Trophoblast cell (in vitro differentiated cells and primary cell): ENCODE measurements at regions not wholly inside any gene's neighbourhood (a gene's known extent, or its start where the extent isn't known, plus 50 kb on each side); places are given as distances from the start of the nearest gene placed in this dataset.

Source experiments
- DNase-seq, 2 donors: peaks; one replicate each; pipeline ENCODE4 v3.0.0-alpha.2; 2016
- H2AFZ ChIP-seq: 2 replicates; pipeline ENCODE4 v1.6.1; 2013; ENCODE audit warnings: low read length, moderate library complexity, mild to moderate bottlenecking; ENCODE audit not compliant: insufficient read depth, poor library complexity
- H2AK5ac ChIP-seq: 2 replicates; pipeline ENCODE4 v1.6.1; 2013; ENCODE audit warnings: mild to moderate bottlenecking, low read length
- H2BK120ac ChIP-seq: 2 replicates; pipeline ENCODE4 v1.6.1; 2013; ENCODE audit warnings: low read length, mild to moderate bottlenecking, moderate library complexity; ENCODE audit not compliant: insufficient read depth, poor library complexity
- H2BK12ac ChIP-seq: 2 replicates; pipeline ENCODE4 v1.6.1; 2013; ENCODE audit warnings: mild to moderate bottlenecking, low read length, moderate library complexity
- H2BK5ac ChIP-seq: 2 replicates; pipeline ENCODE4 v1.6.1; 2013; ENCODE audit warnings: low read length, low read depth, moderate library complexity, mild to moderate bottlenecking; ENCODE audit not compliant: poor library complexity
- H3K14ac ChIP-seq: 2 replicates; pipeline ENCODE4 v1.6.1; 2013; ENCODE audit warnings: mild to moderate bottlenecking, low read length
- H3K18ac ChIP-seq: 2 replicates; pipeline ENCODE4 v1.6.1; 2013; ENCODE audit warnings: mild to moderate bottlenecking, low read length
- H3K23ac ChIP-seq: 2 replicates; pipeline ENCODE4 v1.6.1; 2013; ENCODE audit warnings: low read length
- H3K27ac ChIP-seq: 2 replicates; pipeline ENCODE4 v1.5.1; 2013; ENCODE audit warnings: low read depth, mild to moderate bottlenecking, inconsistent platforms, low read length, moderate library complexity
- H3K27me3 ChIP-seq: 2 replicates; pipeline ENCODE4 v1.6.1; 2013; ENCODE audit warnings: inconsistent platforms, mild to moderate bottlenecking, low read length, moderate library complexity; ENCODE audit not compliant: insufficient read depth
- H3K36me3 ChIP-seq, 2 experiments: 1 replicate in 1 of 2; 2 replicates in 1 of 2; pipeline ENCODE4 v1.6.1; 2013; ENCODE audit warnings: low read length in 2 of 2, mild to moderate bottlenecking in 2 of 2, moderate library complexity in 1 of 2; ENCODE audit not compliant: insufficient read depth in 2 of 2, control insufficient read depth in 1 of 2
- H3K4ac ChIP-seq: 2 replicates; pipeline ENCODE4 v1.6.1; 2013; ENCODE audit warnings: low read depth, mild to moderate bottlenecking, low read length, moderate library complexity
- H3K4me1 ChIP-seq, 2 experiments: 1 replicate in 1 of 2; 2 replicates in 1 of 2; pipeline ENCODE4 v1.6.1; 2013; ENCODE audit warnings: low read length in 2 of 2, mild to moderate bottlenecking in 2 of 2, moderate library complexity in 1 of 2; ENCODE audit not compliant: insufficient read depth in 2 of 2, control insufficient read depth in 1 of 2
- H3K4me2 ChIP-seq: 2 replicates; pipeline ENCODE4 v1.6.1; 2013; ENCODE audit warnings: inconsistent platforms, mild to moderate bottlenecking, low read length, moderate library complexity
- H3K4me3 ChIP-seq: 2 replicates; pipeline ENCODE4 v1.5.1; 2013; ENCODE audit warnings: mild to moderate bottlenecking, low read depth, low read length, inconsistent platforms
- H3K79me1 ChIP-seq: one replicate; pipeline ENCODE4 v1.6.1; 2013; ENCODE audit warnings: low read length
- H3K79me2 ChIP-seq: 2 replicates; pipeline ENCODE4 v1.6.1; 2013; ENCODE audit warnings: low read length, mild to moderate bottlenecking; ENCODE audit not compliant: control insufficient read depth, insufficient read depth, poor library complexity
- H3K9ac ChIP-seq: 2 replicates; pipeline ENCODE4 v1.6.1; 2013; ENCODE audit warnings: mild to moderate bottlenecking, low read length
- H3K9me3 ChIP-seq: 2 replicates; pipeline ENCODE4 v1.6.1; 2013; ENCODE audit warnings: low read depth, mild to moderate bottlenecking, control low read depth, inconsistent platforms, low read length; ENCODE audit not compliant: insufficient read depth
- H4K12ac ChIP-seq: 2 replicates; pipeline ENCODE4 v1.6.1; 2013; ENCODE audit warnings: low read depth, mild to moderate bottlenecking, low read length, moderate library complexity
- H4K8ac ChIP-seq: 2 replicates; pipeline ENCODE4 v1.6.1; 2013; ENCODE audit warnings: low read depth, mild to moderate bottlenecking, low read length, moderate library complexity
- H4K91ac ChIP-seq: one replicate; pipeline ENCODE4 v1.6.1; 2013; ENCODE audit warnings: low read depth, mild to moderate bottlenecking, low read length, moderate library complexity
- whole genome bisulfite sequencing: extraction: QIAGEN DNeasy Blood & Tissue Kit; methylation state at CpG from one replicate; pipeline ENCODE4 v1.1.7; 2013; ENCODE audit warnings: missing lambda C conversion rate; ENCODE audit not compliant: insufficient read length, insufficient coverage; ENCODE audit errors: extremely low coverage; 5-methylcytosine and 5-hydroxymethylcytosine counted together

DNA sequence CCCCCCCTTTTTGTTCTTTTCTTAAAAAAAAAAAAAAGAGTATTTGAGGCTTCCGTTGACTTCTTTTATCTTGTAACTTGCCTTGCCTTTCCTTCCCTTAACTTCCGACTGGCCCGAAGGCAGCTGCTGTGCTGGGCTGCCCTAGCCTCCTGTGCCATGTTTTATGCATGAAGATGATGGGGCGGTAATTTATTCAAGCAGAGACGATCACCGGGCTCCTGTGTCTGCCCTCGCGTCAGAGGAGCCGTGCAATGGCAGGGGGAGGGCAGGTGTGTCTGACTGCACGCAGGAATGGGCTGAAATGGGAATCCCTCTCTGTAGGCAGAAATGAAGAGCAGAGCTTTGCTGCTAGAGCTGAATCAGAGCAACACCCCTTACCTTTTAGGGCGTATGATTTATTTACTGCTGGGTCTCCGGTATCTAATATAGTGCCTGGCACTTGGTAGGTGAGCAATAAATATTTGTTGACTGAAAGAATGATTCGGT lies 106.3 kb upstream of the RIPOR2 start:
- Histone ChIP-seq H3K23ac (no peak overlapping the region), H3K18ac (no peak overlapping the region), H3K4me3 (no peak overlapping the region), H4K8ac (no peak overlapping the region), H2BK12ac (peak overlapping the region; percentile 8), H3K27ac (no peak overlapping the region), H2AFZ (no peak overlapping the region), H3K14ac (no peak overlapping the region), H4K12ac (no peak overlapping the region), H3K27me3 (no peaks in the 10 kb centered on the region), H3K79me1 (peaks cover 2% of the 10 kb centered on the region), H3K9me3 (no peaks in the 10 kb centered on the region), H3K79me2 (peaks cover 2% of the 10 kb centered on the region), H2AK5ac (no peak overlapping the region), H3K36me3 (no peaks in the 10 kb centered on the region), H2BK120ac (no peak overlapping the region), H4K91ac (no peak overlapping the region), H3K4me2 (no peak overlapping the region), H3K4ac (no peak overlapping the region), H2BK5ac (no peak overlapping the region), H3K4me1 (peaks cover 0 to 6% of the 10 kb centered on the region in 2 experiments), H3K9ac (no peak overlapping the region)
- DNase-seq, result no peak
- WGBS, result no CpG with 5 or more reads among the region's 13 CpGs

DNA sequence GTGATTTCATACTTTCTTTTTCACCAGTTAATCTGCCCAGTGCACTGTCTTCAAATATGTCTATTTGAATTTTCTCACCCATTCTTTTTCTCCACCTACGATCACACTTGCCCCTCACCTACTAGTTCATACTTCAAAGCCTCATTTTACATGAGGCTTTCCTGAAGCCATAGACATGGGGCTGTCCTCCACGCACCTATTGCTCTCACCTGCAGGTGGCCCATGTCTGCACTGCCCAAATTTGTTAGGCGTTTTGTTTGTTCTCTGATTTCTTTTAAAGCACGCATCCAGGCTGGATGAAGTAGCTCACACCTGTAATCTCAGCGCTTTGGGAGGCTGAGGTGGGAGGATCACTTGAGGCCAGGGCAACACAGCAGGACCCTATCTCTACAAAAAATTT lies 106.8 kb upstream of the RIPOR2 start:
- H3K4ac ChIP-seq, result no peak overlapping the region
- no peak overlapping the region for H4K8ac ChIP-seq
- no peak for DNase-seq
- no peak overlapping the region for H2BK12ac ChIP-seq
- no peaks in the 10 kb centered on the region for H3K79me2 ChIP-seq
- no peak overlapping the region for H2AFZ ChIP-seq
- H2AK5ac ChIP-seq, result no peak overlapping the region
- H3K4me1 ChIP-seq, result peaks cover 0 to 3% of the 10 kb centered on the region in 2 experiments
- no peaks in the 10 kb centered on the region for H3K27me3 ChIP-seq
- no peak overlapping the region for H3K27ac ChIP-seq
- H3K23ac ChIP-seq, result no peak overlapping the region
- H3K18ac ChIP-seq, result no peak overlapping the region
- no peaks in the 10 kb centered on the region for H3K36me3 ChIP-seq
- no peak overlapping the region for H3K4me2 ChIP-seq
- no peak overlapping the region for H4K12ac ChIP-seq
- H3K9me3 ChIP-seq, result no peaks in the 10 kb centered on the region
- no peak overlapping the region for H3K14ac ChIP-seq
- no peaks in the 10 kb centered on the region for H3K79me1 ChIP-seq
- no peak overlapping the region for H4K91ac ChIP-seq
- WGBS, result 100% methylated on average over 1 of the region's 5 CpGs
- no peak overlapping the region for H3K9ac ChIP-seq
- H2BK120ac ChIP-seq, result no peak overlapping the region
- H3K4me3 ChIP-seq, result no peak overlapping the region
- H2BK5ac ChIP-seq, result no peak overlapping the region

GRCh38 chr6:25042984-25043725 lies 107.4 kb upstream of the RIPOR2 start:
- Histone ChIP-seq H2AFZ (no peak overlapping the region), H2AK5ac (no peak overlapping the region), H3K9me3 (no peaks in the 10 kb centered on the region), H3K18ac (no peak overlapping the region), H3K27ac (no peak overlapping the region), H3K36me3 (no peaks in the 10 kb centered on the region), H3K4me3 (no peak overlapping the region), H4K8ac (no peak overlapping the region), H4K12ac (no peak overlapping the region), H3K79me2 (no peaks in the 10 kb centered on the region), H2BK5ac (no peak overlapping the region), H3K4ac (no peak overlapping the region), H3K79me1 (no peaks in the 10 kb centered on the region), H3K4me2 (no peak overlapping the region), H2BK120ac (no peak overlapping the region), H3K4me1 (peaks cover 0 to 3% of the 10 kb centered on the region in 2 experiments), H3K27me3 (no peaks in the 10 kb centered on the region), H4K91ac (no peak overlapping the region), H2BK12ac (no peak overlapping the region), H3K9ac (no peak overlapping the region), H3K14ac (no peak overlapping the region), H3K23ac (no peak overlapping the region)
- no CpG with 5 or more reads among the region's 1 CpG for WGBS
- no peak for DNase-seq

DNA sequence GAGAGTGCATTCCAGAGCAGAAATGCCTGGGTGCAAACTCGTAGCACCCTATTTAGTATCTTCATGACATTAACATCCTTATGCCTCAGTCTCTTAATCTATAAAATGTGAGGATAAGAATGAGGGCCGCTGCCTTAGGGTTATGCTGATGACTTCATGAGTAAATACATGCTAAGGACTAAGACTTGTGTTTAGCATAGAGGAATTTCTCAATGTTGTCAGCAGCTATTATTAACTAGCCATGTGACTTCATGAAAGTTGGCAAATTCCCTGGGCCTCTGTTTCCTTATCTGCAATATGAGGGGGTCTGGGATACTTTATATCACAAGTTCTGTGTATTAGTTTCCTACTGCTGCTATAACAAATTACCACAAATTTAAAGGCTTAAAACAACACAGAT lies 108.1 kb upstream of the RIPOR2 start:
- H3K27me3 ChIP-seq, result no peaks in the 10 kb centered on the region
- no peak overlapping the region for H3K27ac ChIP-seq
- no peak overlapping the region for H2BK5ac ChIP-seq
- no peak overlapping the region for H3K9ac ChIP-seq
- H2AK5ac ChIP-seq, result no peak overlapping the region
- peaks cover 0 to 3% of the 10 kb centered on the region in 2 experiments for H3K4me1 ChIP-seq
- no peak overlapping the region for H2AFZ ChIP-seq
- no peaks in the 10 kb centered on the region for H3K79me1 ChIP-seq
- no peaks in the 10 kb centered on the region for H3K36me3 ChIP-seq
- no peak overlapping the region for H3K4me2 ChIP-seq
- H3K79me2 ChIP-seq, result no peaks in the 10 kb centered on the region
- no peak overlapping the region for H3K4me3 ChIP-seq
- H3K23ac ChIP-seq, result no peak overlapping the region
- H4K91ac ChIP-seq, result no peak overlapping the region
- H3K18ac ChIP-seq, result no peak overlapping the region
- no peak overlapping the region for H3K14ac ChIP-seq
- H4K8ac ChIP-seq, result no peak overlapping the region
- WGBS, result no CpG with 5 or more reads among the region's 2 CpGs
- no peak overlapping the region for H4K12ac ChIP-seq
- DNase-seq, result no peak
- H2BK120ac ChIP-seq, result no peak overlapping the region
- H3K9me3 ChIP-seq, result no peaks in the 10 kb centered on the region
- H3K4ac ChIP-seq, result no peak overlapping the region
- no peak overlapping the region for H2BK12ac ChIP-seq
